AG08395 (cell line): ENCODE measurements at regions not wholly inside any gene's neighbourhood (a gene's known extent, or its start where the extent isn't known, plus 50 kb on each side); places are given as distances from the start of the nearest gene placed in this dataset.
"Not testable (repeated sequence)": the region's sequence is repeated elsewhere in the genome, so short reads cannot be mapped to it uniquely, and the experiment has no call there.

Source experiments
- DNase-seq: peaks from one replicate; pipeline ENCODE4 v3.0.0; 2012; ENCODE audit warnings: mixed read lengths, low spot score

- DNase-seq = no peak
These were observed 258.4 kb upstream of the ZNF804A start for GRCh38 chr2:184339966-184340365.

- DNase-seq = no peak
These were observed 251.9 kb upstream of the ZNF804A start for GRCh38 chr2:184346338-184346862.

GRCh38 chr2:184351126-184351525, 247.2 kb upstream of the ZNF804A start:
- DNase-seq = no peak

GRCh38 chr2:184357033-184357432, 241.3 kb upstream of the ZNF804A start:
- DNase-seq = no peak

GRCh38 chr2:184359379-184359778, 238.9 kb upstream of the ZNF804A start:
- no peak for DNase-seq

- no peak for DNase-seq
These were observed 235.1 kb upstream of the ZNF804A start for GRCh38 chr2:184363213-184363612.

- DNase-seq = no peak
These were observed 231.1 kb upstream of the ZNF804A start for GRCh38 chr2:184367211-184367610.

- DNase-seq = no peak
These were observed 229.0 kb upstream of the ZNF804A start for GRCh38 chr2:184369307-184369706.

- no peak for DNase-seq
These were observed 227.4 kb upstream of the ZNF804A start for GRCh38 chr2:184370954-184371353.

GRCh38 chr2:184371641-184372040, 226.7 kb upstream of the ZNF804A start:
- no peak for DNase-seq

GRCh38 chr2:184372484-184372883, 225.8 kb upstream of the ZNF804A start:
- DNase-seq = no peak

GRCh38 chr2:184394642-184395041, 203.7 kb upstream of the ZNF804A start:
- DNase-seq = no peak

GRCh38 chr2:184402381-184402780, 195.9 kb upstream of the ZNF804A start:
- DNase-seq = no peak

- DNase-seq = not testable (repeated sequence)
These were observed 191.2 kb upstream of the ZNF804A start for GRCh38 chr2:184407041-184407630.

- DNase-seq = no peak
These were observed 188.2 kb upstream of the ZNF804A start for GRCh38 chr2:184410160-184410559.

GRCh38 chr2:184413221-184413620, 185.1 kb upstream of the ZNF804A start:
- no peak for DNase-seq

- no peak for DNase-seq
These were observed 184.6 kb upstream of the ZNF804A start for GRCh38 chr2:184413671-184414229.

- no peak for DNase-seq
These were observed 182.0 kb upstream of the ZNF804A start for GRCh38 chr2:184416146-184416913.

- DNase-seq = no peak
These were observed 178.6 kb upstream of the ZNF804A start for GRCh38 chr2:184419744-184420143.

- DNase-seq = not testable (repeated sequence)
These were observed 176.9 kb upstream of the ZNF804A start for GRCh38 chr2:184421456-184421855.

GRCh38 chr2:184425083-184425482, 173.2 kb upstream of the ZNF804A start:
- DNase-seq = no peak

GRCh38 chr2:184444217-184444616, 154.1 kb upstream of the ZNF804A start:
- DNase-seq = no peak

GRCh38 chr2:184444623-184445223, 153.6 kb upstream of the ZNF804A start:
- no peak for DNase-seq
